GM06990 (cell line): ENCODE measurements at regions not wholly inside any gene's neighbourhood (a gene's known extent, or its start where the extent isn't known, plus 50 kb on each side); places are given as distances from the start of the nearest gene placed in this dataset.

Experiments
- DNase-seq: peaks from one replicate; pipeline ENCODE4 v3.0.0-alpha.2; 2011; ENCODE audit not compliant: insufficient read length; ENCODE audit errors: extremely low read depth
- H3K27me3 ChIP-seq: replicated peaks from 2 replicates; pipeline ENCODE4 v1.6.0; 2011; ENCODE audit warnings: low read length; ENCODE audit not compliant: control insufficient read depth, insufficient read depth
- H3K36me3 ChIP-seq: 2 replicates; pipeline ENCODE4 v1.5.1; 2011; ENCODE audit warnings: low read length; ENCODE audit not compliant: control insufficient read depth, insufficient read depth
- H3K4me3 ChIP-seq: replicated peaks from 2 replicates; pipeline ENCODE4 v1.5.1; 2011; ENCODE audit warnings: low read depth, mild to moderate bottlenecking, control low read depth, low read length
- TF ChIP-seq, protein P1 (sequence below): IDR thresholded peaks from 2 replicates; pipeline ENCODE4 v1.5.1; 2011; ENCODE audit warnings: low read length, control low read depth, mild to moderate bottlenecking, inconsistent platforms; ENCODE audit not compliant: insufficient read depth, poor library complexity, severe bottlenecking

DNA sequence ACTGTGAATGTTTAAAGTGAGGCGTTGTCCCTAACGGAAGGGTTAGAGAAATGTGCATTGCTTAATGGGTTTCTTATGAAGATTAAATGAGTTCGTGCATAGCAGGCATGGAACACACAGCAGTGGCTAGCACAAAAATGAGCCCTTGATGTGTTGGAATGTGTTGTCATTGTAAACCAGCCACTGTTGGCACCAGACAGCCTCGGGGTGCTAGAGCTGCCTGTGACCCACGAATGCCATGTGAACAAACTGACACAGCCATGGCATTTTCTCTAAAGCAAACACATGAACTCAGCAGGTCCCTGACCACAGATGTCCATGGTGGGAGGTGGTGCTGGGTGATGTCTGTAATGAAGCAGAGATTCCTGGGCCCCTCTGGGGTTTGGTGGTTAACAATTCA is 111.1 kb upstream of the DPP6 start:
- no peak overlapping the region for H3K4me3 ChIP-seq
- TF ChIP-seq, protein P1, sequence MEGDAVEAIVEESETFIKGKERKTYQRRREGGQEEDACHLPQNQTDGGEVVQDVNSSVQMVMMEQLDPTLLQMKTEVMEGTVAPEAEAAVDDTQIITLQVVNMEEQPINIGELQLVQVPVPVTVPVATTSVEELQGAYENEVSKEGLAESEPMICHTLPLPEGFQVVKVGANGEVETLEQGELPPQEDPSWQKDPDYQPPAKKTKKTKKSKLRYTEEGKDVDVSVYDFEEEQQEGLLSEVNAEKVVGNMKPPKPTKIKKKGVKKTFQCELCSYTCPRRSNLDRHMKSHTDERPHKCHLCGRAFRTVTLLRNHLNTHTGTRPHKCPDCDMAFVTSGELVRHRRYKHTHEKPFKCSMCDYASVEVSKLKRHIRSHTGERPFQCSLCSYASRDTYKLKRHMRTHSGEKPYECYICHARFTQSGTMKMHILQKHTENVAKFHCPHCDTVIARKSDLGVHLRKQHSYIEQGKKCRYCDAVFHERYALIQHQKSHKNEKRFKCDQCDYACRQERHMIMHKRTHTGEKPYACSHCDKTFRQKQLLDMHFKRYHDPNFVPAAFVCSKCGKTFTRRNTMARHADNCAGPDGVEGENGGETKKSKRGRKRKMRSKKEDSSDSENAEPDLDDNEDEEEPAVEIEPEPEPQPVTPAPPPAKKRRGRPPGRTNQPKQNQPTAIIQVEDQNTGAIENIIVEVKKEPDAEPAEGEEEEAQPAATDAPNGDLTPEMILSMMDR, result no peak
- no peak for DNase-seq
- H3K27me3 ChIP-seq, result no peaks in the 10 kb centered on the region
- H3K36me3 ChIP-seq, result no peaks in the 10 kb centered on the region

DNA sequence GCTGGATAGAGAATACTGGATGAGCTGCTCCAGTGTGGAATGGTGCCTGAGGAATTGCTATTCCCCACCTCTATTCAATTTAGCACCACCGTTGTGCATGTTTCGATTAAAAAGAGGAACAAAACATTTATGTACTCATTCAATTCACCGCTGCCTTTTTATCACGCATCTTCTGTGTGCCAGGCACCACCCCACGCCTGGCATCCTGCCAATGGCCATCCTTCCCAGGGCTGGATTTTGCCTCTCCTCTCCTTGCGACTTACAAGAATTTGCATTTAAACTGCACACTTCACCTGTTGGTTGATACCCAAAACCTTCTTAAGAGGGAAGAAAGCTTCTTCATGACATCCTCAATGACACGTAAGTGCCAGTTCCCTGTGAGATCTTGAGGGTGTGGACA is 110.2 kb upstream of the DPP6 start:
- no peak for DNase-seq
- Histone ChIP-seq H3K36me3 (no peaks in the 10 kb centered on the region), H3K4me3 (no peak overlapping the region), H3K27me3 (no peaks in the 10 kb centered on the region)
- TF ChIP-seq, protein P1, result no peak

DNA sequence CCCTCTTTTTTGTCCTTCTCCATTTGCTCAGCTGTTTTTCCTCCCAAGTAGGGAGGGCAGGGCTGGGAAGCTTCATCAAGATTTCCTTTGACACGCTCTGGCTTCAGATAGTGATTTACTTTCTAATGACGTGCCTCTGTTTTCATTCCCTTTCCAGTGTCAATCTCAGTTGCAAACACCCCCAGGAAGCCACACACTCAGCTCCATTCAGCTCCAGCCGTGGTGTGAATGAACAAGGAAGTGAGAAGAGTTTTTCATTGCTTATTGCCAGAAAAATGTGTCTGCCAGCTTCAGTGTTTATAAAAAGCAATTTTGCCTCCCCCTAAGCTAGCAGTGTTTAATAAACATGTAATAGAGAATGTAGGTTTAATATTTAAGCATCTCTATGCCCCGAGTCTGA is 108.7 kb upstream of the DPP6 start:
- H3K4me3 ChIP-seq, result no peak overlapping the region
- H3K36me3 ChIP-seq, result no peaks in the 10 kb centered on the region
- DNase-seq, result no peak
- TF ChIP-seq, protein P1, result no peak
- no peaks in the 10 kb centered on the region for H3K27me3 ChIP-seq

DNA sequence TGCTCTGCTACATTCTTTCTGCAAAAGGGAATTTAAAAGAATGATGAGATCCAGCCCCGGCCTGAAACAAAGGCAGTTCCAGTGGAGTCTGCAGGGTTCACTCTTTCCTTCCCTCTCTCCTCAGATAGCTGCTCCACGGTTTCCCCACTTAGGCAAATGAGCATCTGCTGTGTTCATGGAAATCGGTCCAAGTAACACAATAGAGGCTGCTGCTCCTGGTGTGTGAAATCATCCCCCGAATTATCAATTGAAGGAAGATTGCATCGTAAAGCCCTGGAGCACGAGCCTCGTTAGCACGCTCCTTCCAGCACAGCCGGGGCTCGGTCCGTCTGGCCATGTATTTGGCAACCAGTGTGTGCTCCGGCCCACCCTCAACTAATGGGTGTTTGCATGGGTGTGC is 108.3 kb upstream of the DPP6 start:
- no peaks in the 10 kb centered on the region for H3K27me3 ChIP-seq
- H3K36me3 ChIP-seq, result no peaks in the 10 kb centered on the region
- TF ChIP-seq, protein P1, result no peak
- DNase-seq, result no peak
- H3K4me3 ChIP-seq, result no peak overlapping the region

DNA sequence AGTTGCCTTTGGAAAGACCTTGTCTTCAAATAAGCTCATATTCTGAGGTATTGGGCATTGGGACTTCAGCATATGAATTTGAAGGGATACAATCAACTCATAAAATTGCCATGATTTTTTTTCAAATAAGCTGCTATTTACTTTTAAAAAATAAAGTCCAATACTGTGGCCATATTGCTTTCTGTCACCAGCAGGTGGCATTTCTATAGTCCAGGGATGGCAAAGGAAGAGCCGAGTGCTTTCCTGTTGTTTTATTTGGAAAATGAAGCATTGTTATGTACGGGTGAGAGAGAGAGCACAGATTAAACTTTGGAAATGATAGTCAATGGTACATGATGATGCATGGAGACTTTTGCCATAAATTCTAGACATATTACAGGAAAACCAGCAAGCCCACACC is 104.1 kb upstream of the DPP6 start:
- no peaks in the 10 kb centered on the region for H3K27me3 ChIP-seq
- TF ChIP-seq, protein P1, result no peak
- H3K4me3 ChIP-seq, result no peak overlapping the region
- no peak for DNase-seq
- H3K36me3 ChIP-seq, result no peaks in the 10 kb centered on the region

DNA sequence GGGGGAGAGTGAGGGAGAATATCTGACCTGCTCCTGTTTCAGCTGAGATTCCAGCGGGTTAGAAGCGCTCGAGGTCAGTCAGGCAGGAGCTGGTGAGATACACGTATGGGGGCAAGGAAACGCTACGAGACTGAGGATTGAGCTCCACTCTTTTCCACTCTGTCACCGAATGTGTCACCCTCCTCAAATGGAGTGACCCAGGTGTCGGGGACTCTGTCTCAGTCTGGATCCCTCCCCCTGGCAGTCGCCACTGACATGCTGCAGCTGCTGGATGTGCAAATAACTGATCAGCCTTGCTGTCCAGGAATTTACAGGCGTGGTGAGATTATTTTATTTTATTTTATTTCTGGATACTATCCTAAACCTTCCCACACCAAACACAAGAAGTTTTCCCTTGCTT is 100.9 kb upstream of the DPP6 start:
- Histone ChIP-seq H3K4me3 (no peak overlapping the region), H3K36me3 (no peaks in the 10 kb centered on the region), H3K27me3 (no peaks in the 10 kb centered on the region)
- TF ChIP-seq, protein P1, result no peak
- no peak for DNase-seq
